D721Med (cell line): ENCODE measurements at regions not wholly inside any gene's neighbourhood (a gene's known extent, or its start where the extent isn't known, plus 50 kb on each side); places are given as distances from the start of the nearest gene placed in this dataset.

ENCODE experiments used
- DNase-seq: peaks from one replicate; pipeline ENCODE4 v3.0.0; 2011; ENCODE audit warnings: low spot score; ENCODE audit not compliant: insufficient read length
- FAIRE-seq: peaks from 2 replicates; lab custom pipeline; 2011; peaks lifted over from hg19 to GRCh38; lab: Jason Lieb, UNC
- CTCF ChIP-seq: IDR thresholded peaks from 2 replicates; pipeline ENCODE4 v1.5.1; 2012; ENCODE audit warnings: mild to moderate bottlenecking, control low read depth; ENCODE audit not compliant: insufficient read depth; ENCODE audit errors: missing control alignments

- DNase-seq, result no peak
- no peak for FAIRE-seq
- no peak for TF ChIP-seq CTCF
Observed at GRCh38 chr3:106929081-106929480, 448.2 kb upstream of the CCDC54 start.

- DNase-seq (no peak), FAIRE-seq (no peak)
- TF ChIP-seq CTCF, result no peak
Observed at GRCh38 chr3:106930086-106930485, 447.2 kb upstream of the CCDC54 start.

GRCh38 chr3:106931904-106932303, 445.3 kb upstream of the CCDC54 start:
- DNase-seq (no peak), FAIRE-seq (no peak)
- no peak for TF ChIP-seq CTCF

GRCh38 chr3:106936337-106936736, 440.9 kb upstream of the CCDC54 start:
- no peak for TF ChIP-seq CTCF
- FAIRE-seq (no peak), DNase-seq (no peak)

GRCh38 chr3:106942051-106942450, 435.2 kb upstream of the CCDC54 start:
- no peak for TF ChIP-seq CTCF
- DNase-seq (no peak), FAIRE-seq (no peak)

GRCh38 chr3:106943071-106943470, 434.2 kb upstream of the CCDC54 start:
- DNase-seq, result no peak
- TF ChIP-seq CTCF, result no peak
- no peak for FAIRE-seq

GRCh38 chr3:106945435-106945834, 431.8 kb upstream of the CCDC54 start:
- TF ChIP-seq CTCF, result no peak
- DNase-seq (no peak), FAIRE-seq (no peak)
